ENCODE measurements at regions not wholly inside any gene's neighbourhood (a gene's known extent, or its start where the extent isn't known, plus 50 kb on each side); places are given as distances from the start of the nearest gene placed in this dataset.

- no peak for TF ChIP-seq STAT6 (CRISPR knock-in tag; IDR thresholded peaks at IDR 0.05)
These were observed 1078.9 kb downstream of the TUSC7 start (continued) for GRCh38 chr3:117788506-117788905.

GRCh38 chr3:117790235-117790987 lies 1080.8 kb downstream of the TUSC7 start:
- CTCF ChIA-PET (ENCODE audit: low intra/inter-chr PET ratio), result no interaction called here
- in situ Hi-C loops (cut with MboI), result no loop called here

More at GRCh38 chr3:117790235-117790987, 1080.8 kb downstream of the TUSC7 start:
- BruUV-seq (replicated peaks), result no TSS peak
- TF ChIP-seq ZNF212 (CRISPR knock-in tag; IDR thresholded peaks at IDR 0.05) (no peak), E2F5 (CRISPR knock-in tag; IDR thresholded peaks at IDR 0.05) (no peak), ZNF232 (CRISPR knock-in tag; IDR thresholded peaks at IDR 0.05) (no peak), ZNF766 (CRISPR knock-in tag; conservative IDR thresholded peaks at IDR 0.05) (no peak), SMARCE1 (IDR thresholded peaks at IDR 0.05) (no peak), TAF15 (IDR thresholded peaks at IDR 0.05; ENCODE audit: low read depth, low read length) (no peak)
- H4K20me1 ChIP-seq (replicated peaks; ENCODE audit: control insufficient read depth, insufficient read depth, low read length), result no peaks in the 10 kb centered on the region
- no peak overlapping the region for H2AFZ ChIP-seq (ENCODE audit: low read depth, low read length)
- H3K79me2 ChIP-seq (ENCODE audit: control insufficient read depth, insufficient read depth, low read length), result no peaks in the 10 kb centered on the region
- no peak for FAIRE-seq
- no peak for DNase-seq (ENCODE audit: extremely low read depth in 1 of 4, low spot score in 3 of 4)
- H3K9me3 ChIP-seq (replicated peaks; ENCODE audit: control insufficient read depth, insufficient read depth, low read depth, low read length), result no peaks in the 10 kb centered on the region; the same call in 1 of the 2 replicates
- H3K9me1 ChIP-seq (ENCODE audit: control insufficient read depth, insufficient read depth, low read length), result no peaks in the 10 kb centered on the region
- H3K4me3 ChIP-seq, result no peak overlapping the region
- intact Hi-C loops (cut with micrococcal nuclease), result no loop called here
- WGBS (ENCODE audit: insufficient coverage, low coverage, missing lambda C conversion rate), result 0% methylated on average over 2 of the region's 2 CpGs
- H3K9ac ChIP-seq (ENCODE audit: insufficient read depth in 1 of 2, low read depth in 2 of 2, low read length in 2 of 2), result no peak overlapping the region
- ATAC-seq, result no peak
- H3K27ac ChIP-seq (ENCODE audit: extremely low read depth, low read depth, low read length), result no peak overlapping the region
- H3K27me3 ChIP-seq (ENCODE audit: control insufficient read depth in 2 of 2, insufficient read depth in 2 of 2, low read length in 2 of 2), result no peaks in the 10 kb centered on the region
- H3K4me1 ChIP-seq (replicated peaks in 1 of 2; ENCODE audit: control insufficient read depth in 2 of 2, insufficient read depth in 2 of 2, low read length in 2 of 2), result no peaks in the 10 kb centered on the region
- H3K4me2 ChIP-seq (ENCODE audit: insufficient read depth, low read length), result no peak overlapping the region
- POLR2A ChIA-PET, result no interaction called here
- no peaks in the 10 kb centered on the region for H3K36me3 ChIP-seq (ENCODE audit: control insufficient read depth, insufficient read depth, low read length)

Measured in K562 (cell line).